Uterus (tissue), 3 donors: ENCODE measurements at regions not wholly inside any gene's neighbourhood (a gene's known extent, or its start where the extent isn't known, plus 50 kb on each side); places are given as distances from the start of the nearest gene placed in this dataset.
"Not testable (repeated sequence)": the region's sequence is repeated elsewhere in the genome, so short reads cannot be mapped to it uniquely, and the experiment has no call there.

Experiments
- DNase-seq, 2 donors: peaks; one replicate each; pipeline ENCODE4 v3.0.0-alpha.2; 2019 to 2020
- H3K27ac ChIP-seq, 2 donors: fragments of 200-600 bp; sonication (generic); 1 replicate in 1 of 2; 2 replicates in 1 of 2; pipeline ENCODE4 v1.5.1; 2016 to 2018
- H3K27me3 ChIP-seq, 2 donors: fragments of 200-600 bp; sonication (generic); one replicate each; pipeline ENCODE4 v1.5.1; 2018 to 2019; ENCODE audit warnings: control low read depth in 1 of 2
- H3K36me3 ChIP-seq, 2 donors: fragments of 200-600 bp; sonication (generic); one replicate each; pipeline ENCODE4 v1.5.1; 2019; ENCODE audit warnings: control low read depth in 1 of 2
- H3K4me1 ChIP-seq, 2 donors: fragments of 200-600 bp; sonication (generic); one replicate each; pipeline ENCODE4 v1.5.1; 2018 to 2019; ENCODE audit warnings: control low read depth in 1 of 2
- H3K4me3 ChIP-seq, 2 donors: fragments of 200-600 bp; sonication (generic); 1 replicate in 1 of 2; 2 replicates in 1 of 2; pipeline ENCODE4 v1.5.1; 2018 to 2019; ENCODE audit warnings: mild to moderate bottlenecking in 1 of 2
- H3K9me3 ChIP-seq, 2 donors: fragments of 200-600 bp; sonication (generic); one replicate each; pipeline ENCODE4 v1.5.1; 2019; ENCODE audit warnings: control low read depth in 1 of 2
- POLR2A ChIP-seq, 2 donors: fragments of 450-650 bp; IDR thresholded peaks; one replicate each; pipeline ENCODE4 v1.6.1; 2016; ENCODE audit warnings: antibody characterized with exemption in 2 of 2, mild to moderate bottlenecking in 1 of 2, moderate library complexity in 1 of 2
- intact Hi-C: fragments of 100-400 bp; cut with DNase I; formaldehyde crosslinking; loops from one replicate; pipeline ENCODE4 v1.15.1; 2023; ENCODE audit warnings: low total_unique reads
- TF ChIP-seq, protein P1 (sequence below), 4 experiments: fragments of 200-600 bp in 2 of 4; fragments of 450-650 bp in 2 of 4; sonication (generic) in 2 of 4; IDR thresholded peaks; one replicate each; pipeline ENCODE4 v1.5.1; 2016 to 2019; ENCODE audit warnings: antibody characterized with exemption in 4 of 4, mild to moderate bottlenecking in 2 of 4, moderate library complexity in 1 of 4
- donor health status: DM: yes; HTN: yes; CAD: no.

DNA sequence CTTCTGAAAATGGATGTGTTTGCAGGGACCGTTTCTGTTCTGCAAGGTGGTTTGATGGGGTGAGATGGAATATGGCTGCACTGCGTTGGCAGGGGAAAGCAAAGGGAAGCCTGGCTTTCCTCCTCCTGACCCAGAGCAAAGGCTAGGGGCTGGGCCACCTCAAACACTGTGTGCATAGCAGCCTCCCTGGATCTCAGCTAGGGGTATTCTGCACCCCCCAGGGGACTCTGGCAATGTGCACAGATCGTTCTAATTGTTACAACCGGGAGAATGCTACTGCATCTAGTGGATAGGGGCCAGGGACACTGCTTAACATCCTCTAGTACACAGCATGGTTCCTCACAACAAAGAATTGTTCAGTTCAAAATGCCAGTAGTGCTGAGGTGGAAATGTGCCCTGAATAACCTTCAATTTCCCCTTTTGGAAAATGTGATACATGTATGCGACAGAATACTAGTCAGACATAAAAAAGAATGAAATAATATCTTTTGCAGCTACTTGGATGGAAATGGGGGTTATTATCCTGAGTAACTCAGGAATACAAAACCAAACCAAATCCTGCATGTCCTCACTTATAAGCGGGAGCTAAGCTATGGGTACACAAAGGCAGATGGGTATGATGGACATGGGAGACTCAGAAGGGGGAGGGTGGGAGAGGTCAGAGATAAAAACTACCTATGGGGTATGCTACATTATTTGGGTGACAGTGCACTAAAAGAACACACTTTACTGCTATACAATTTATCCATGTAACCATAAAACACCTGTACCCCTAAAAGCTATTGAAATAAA is 671.2 kb downstream of the UQCRFS1 start:
- H3K36me3 ChIP-seq: no peaks in the 10 kb centered on the region
- no peak overlapping the region for H3K27ac ChIP-seq
- intact Hi-C loops: no loop called here

GRCh38 chr19:28541029-28541428 is 671.9 kb downstream of the UQCRFS1 start:
- H3K4me1 ChIP-seq: no peaks in the 10 kb centered on the region
- DNase-seq: no peak
- H3K27me3 ChIP-seq: no peaks in the 10 kb centered on the region
- TF ChIP-seq, protein P1, sequence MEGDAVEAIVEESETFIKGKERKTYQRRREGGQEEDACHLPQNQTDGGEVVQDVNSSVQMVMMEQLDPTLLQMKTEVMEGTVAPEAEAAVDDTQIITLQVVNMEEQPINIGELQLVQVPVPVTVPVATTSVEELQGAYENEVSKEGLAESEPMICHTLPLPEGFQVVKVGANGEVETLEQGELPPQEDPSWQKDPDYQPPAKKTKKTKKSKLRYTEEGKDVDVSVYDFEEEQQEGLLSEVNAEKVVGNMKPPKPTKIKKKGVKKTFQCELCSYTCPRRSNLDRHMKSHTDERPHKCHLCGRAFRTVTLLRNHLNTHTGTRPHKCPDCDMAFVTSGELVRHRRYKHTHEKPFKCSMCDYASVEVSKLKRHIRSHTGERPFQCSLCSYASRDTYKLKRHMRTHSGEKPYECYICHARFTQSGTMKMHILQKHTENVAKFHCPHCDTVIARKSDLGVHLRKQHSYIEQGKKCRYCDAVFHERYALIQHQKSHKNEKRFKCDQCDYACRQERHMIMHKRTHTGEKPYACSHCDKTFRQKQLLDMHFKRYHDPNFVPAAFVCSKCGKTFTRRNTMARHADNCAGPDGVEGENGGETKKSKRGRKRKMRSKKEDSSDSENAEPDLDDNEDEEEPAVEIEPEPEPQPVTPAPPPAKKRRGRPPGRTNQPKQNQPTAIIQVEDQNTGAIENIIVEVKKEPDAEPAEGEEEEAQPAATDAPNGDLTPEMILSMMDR (IDR thresholded peaks at IDR 0.05): no peak
- no peak for TF ChIP-seq POLR2A (IDR thresholded peaks at IDR 0.05)
- H3K4me3 ChIP-seq: no peak overlapping the region
- H3K9me3 ChIP-seq: no peaks in the 10 kb centered on the region
- intact Hi-C loops: no loop called here
- H3K36me3 ChIP-seq: no peaks in the 10 kb centered on the region
- no peak overlapping the region for H3K27ac ChIP-seq

More for the DNA sequence above, 671.2 kb downstream of the UQCRFS1 start:
- Histone ChIP-seq H3K4me1 (no peaks in the 10 kb centered on the region), H3K27me3 (no peaks in the 10 kb centered on the region), H3K9me3 (no peaks in the 10 kb centered on the region), H3K4me3 (no peak overlapping the region)
- DNase-seq: no peak
- TF ChIP-seq, protein P1 (IDR thresholded peaks at IDR 0.05): no peak
- TF ChIP-seq POLR2A (IDR thresholded peaks at IDR 0.05): no peak

DNA sequence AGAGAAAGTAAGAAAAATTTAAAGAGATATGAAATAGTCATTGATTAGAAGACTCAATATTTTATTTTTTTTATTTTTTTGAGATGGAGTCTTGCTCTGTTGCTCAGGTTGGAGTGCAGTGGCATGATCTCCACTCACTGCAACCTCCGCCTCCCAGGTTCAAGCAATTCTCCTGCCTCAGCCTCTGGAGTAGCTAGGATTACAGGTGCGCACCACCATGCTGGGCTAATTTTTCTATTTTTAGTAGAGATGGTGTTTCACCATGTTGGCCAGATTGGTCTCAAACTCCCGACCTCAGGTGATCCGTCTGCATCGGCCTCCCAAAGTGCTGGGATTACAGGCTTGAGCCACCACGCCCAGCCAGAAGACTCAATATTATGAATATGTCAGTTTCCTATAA is 672.6 kb downstream of the UQCRFS1 start:
- H3K9me3 ChIP-seq, H3K4me1 ChIP-seq, H3K27ac ChIP-seq, H3K4me3 ChIP-seq, DNase-seq, H3K36me3 ChIP-seq, intact Hi-C loops, H3K27me3 ChIP-seq: not testable (repeated sequence)

DNA sequence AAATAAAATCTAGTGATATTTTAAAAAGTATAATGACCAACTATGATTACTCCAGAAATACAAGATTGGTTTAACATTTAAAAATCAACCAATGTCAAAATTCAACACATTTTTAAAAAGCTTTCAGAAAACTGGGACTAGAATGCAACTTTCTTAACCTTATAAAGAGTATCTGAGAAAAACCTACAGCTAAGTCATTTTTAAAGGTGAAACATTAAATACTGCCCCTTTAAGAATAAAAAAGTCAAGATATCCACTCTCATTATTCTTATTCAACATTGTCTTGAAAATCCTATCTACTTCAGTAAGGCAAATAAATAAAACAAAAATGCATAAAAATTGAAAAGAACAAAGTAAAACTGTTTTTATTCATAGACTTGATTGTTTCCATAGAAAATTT is 673.2 kb downstream of the UQCRFS1 start:
- Histone ChIP-seq H3K27ac (no peak overlapping the region), H3K27me3 (no peaks in the 10 kb centered on the region), H3K9me3 (no peaks in the 10 kb centered on the region), H3K4me3 (no peak overlapping the region), H3K36me3 (no peaks in the 10 kb centered on the region), H3K4me1 (no peaks in the 10 kb centered on the region)
- no peak for TF ChIP-seq POLR2A (IDR thresholded peaks at IDR 0.05)
- TF ChIP-seq, protein P1 (IDR thresholded peaks at IDR 0.05): no peak
- intact Hi-C loops: no loop called here
- DNase-seq: no peak

DNA sequence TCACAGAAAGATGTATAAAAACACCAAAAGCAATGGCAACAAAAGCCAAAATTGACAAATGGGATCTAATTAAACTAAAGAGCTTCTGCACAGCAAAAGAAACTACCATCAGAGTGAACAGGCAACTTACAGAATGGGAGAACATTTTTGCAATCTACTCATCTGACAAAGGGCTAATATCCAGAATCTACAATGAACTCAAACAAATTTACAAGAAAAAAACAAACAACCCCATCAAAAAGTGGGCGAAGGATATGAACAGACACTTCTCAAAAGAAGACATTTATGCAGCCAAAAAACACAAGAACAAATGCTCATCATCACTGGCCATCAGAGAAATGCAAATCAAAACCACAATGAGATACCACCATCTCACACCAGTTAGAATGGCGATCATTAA is 674.4 kb downstream of the UQCRFS1 start:
- H3K4me1 ChIP-seq, DNase-seq, H3K9me3 ChIP-seq: not testable (repeated sequence)

GRCh38 chr19:28537896-28538295 is 675.1 kb downstream of the UQCRFS1 start:
- DNase-seq: no peak
- H3K36me3 ChIP-seq: no peaks in the 10 kb centered on the region
- no peak overlapping the region for H3K27ac ChIP-seq
- no peaks in the 10 kb centered on the region for H3K9me3 ChIP-seq
- no peaks in the 10 kb centered on the region for H3K4me1 ChIP-seq
- no peak overlapping the region for H3K4me3 ChIP-seq
- H3K27me3 ChIP-seq: no peaks in the 10 kb centered on the region
- no peak for TF ChIP-seq POLR2A (IDR thresholded peaks at IDR 0.05)
- TF ChIP-seq, protein P1 (IDR thresholded peaks at IDR 0.05): no peak
- intact Hi-C loops: no loop called here

More for the DNA sequence above, 674.4 kb downstream of the UQCRFS1 start:
- intact Hi-C loops, H3K27ac ChIP-seq, H3K4me3 ChIP-seq, H3K27me3 ChIP-seq, H3K36me3 ChIP-seq: not testable (repeated sequence)
